NCI-H526 (cell line): ENCODE measurements at regions not wholly inside any gene's neighbourhood (a gene's known extent, or its start where the extent isn't known, plus 50 kb on each side); places are given as distances from the start of the nearest gene placed in this dataset.
A peak's percentile ranks its signal among the peaks of the same experiment; 100 is the strongest.

Experiments used
- DNase-seq, 2 experiments: peaks; one replicate each; lab custom pipeline; 2025; lab: John Stamatoyannopoulos, UW

DNA sequence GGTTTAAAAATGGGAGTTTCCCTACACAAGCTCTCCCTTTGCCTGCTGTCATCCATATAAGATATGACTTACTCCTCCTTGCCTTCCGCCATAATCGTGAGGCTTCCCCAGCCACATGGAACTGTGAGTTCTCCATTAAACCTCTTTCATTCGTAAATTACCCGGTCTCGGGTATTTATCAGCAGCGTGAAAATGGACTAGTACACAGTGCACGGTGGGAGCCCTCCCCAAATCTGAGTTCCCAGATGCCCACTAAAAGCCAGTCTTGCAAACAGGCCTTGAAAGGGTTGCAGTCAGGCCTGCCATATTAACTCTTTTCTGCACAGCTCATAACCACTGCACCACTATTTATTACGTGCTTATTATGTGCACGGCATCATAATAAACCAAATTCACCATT lies 400.9 kb downstream of the PRDM2 start:
- DNase-seq, result no peak

DNA sequence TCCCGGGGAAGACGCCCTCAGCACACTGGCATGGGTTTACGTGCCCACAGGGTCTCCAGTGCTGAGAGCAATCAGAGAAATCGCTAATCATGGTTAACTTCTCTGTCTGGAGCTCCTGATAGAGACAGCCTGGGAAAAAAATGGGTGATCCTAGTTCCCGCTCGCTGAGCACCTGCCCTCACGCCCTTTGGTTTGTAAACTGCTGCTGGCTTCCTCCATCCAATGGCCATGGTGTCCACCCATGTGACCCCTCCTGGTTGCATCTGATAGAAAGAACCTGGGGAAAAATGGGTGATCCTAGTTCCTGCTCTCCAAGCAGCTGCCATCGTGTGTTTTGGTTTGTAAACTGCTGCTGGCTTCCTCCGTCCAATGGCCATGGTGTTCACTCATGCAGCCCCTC lies 402.2 kb downstream of the PRDM2 start:
- no peak for DNase-seq

DNA sequence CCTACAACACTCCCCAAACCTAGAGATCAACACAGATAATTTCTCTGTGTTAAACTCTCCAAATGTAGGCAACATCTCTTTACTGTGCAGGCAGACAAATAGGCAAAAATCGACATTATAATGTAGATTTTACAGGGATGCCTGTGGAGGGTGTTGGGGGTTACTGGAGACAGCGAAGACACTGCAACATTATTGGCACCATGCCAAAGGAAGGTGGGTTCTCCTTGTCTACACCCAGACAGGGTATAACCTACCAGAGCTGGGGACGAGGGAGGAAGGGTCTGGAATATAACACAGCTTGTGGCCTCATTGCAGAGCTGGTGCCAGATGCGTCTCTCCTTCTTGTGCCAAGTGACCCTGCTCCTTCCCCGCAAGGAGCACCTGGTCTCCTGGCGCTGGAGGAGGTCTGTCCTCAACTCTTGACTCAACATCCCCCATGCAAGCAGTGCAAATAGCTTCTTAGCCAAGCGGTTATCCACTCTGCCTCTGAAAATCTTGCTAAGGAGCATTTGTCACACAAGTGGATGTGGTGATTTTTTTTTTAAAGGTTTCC lies 404.0 kb downstream of the PRDM2 start:
- DNase-seq, result no peak

DNA sequence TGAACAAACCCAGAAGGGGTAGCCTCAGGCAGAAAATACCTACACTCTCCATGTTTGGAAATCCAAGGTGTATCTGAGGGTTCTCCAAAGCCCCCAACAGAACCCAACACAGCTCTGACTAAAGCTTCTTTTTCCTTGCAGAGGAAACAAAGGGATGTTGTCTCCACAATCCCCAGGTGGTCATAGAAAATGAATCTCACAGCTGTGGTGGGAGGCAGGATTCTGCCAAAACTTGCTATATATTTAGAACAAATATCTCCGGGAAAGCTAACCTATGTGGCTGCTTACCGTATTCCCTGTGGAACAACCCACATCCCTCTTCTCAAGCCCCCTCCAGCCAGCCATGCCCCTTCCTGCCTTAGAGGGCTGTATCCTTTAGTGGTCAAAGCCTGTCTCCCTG lies 406.1 kb downstream of the PRDM2 start:
- no peak for DNase-seq

DNA sequence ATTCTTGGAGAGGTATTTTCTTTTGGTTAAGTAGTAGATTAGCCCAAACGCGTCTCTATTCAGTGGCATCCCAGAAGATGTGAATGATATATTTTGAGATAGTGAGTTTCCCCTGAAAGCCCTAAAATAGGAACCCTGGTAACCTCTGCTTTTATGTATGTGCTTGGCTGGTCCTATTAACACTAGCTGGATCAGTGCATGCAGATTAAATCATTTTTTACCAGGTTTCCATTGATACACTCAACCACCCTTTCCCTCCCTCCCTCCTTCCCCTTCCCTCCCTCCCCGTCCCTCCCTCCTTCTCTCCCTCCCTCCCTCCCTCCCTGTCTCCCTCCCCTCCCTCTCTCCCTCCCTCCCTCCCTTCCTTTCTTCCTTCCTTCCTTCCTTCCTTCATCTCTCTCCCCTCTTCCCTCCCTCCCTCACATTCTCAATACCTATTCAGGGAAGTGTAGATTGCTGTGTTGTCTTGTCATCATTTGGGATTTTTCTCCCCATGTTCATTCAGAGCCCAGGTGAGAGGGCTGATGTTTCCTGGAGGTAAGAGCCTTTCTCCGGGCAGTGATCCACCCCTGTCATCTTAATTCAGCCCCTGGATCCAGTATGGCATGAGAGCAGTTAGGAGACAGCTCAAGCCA lies 406.8 kb downstream of the PRDM2 start:
- no peak for DNase-seq

DNA sequence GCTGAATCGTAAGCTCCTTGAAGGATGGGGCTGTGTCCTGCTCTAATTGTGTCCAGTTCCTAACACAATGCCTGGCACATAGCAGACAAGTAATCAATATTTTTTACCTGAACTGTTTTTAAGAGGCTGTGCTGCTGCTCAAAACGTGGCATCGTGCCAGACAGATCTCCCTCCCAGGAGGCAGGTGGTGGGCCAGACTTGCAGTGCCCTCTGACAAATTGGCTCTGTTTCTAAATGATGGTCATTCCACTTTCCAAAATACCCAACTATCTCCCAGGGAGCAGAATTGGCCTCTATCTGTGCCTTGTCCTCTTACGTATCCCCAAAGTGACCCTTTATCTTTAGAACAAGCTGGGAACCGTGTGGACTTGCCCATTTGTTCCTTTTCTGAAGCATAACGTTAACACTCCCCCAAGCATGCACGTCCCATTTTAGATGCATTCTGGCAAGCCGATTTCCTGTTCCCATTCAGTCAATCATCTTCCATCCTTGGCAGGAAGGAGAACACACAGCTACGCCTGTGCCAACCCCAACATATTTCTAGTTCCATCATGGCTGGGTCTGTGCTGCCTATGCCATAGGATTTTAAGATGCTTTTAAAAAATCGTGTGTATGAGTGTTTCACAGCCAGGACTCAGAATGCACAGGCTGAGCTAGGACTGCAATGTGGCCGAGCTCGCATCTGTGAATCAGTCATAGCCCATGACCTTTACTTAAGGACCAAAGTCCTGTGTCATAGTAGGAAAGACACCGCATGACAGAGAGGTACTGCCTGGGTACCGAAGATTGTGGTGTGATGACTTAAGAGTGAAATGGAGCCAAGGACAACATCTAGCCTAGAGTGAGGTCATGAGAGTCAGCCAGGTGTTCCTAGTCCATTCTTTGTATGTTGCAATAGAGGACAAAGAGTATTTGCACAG lies 408.6 kb downstream of the PRDM2 start:
- no peak for DNase-seq

DNA sequence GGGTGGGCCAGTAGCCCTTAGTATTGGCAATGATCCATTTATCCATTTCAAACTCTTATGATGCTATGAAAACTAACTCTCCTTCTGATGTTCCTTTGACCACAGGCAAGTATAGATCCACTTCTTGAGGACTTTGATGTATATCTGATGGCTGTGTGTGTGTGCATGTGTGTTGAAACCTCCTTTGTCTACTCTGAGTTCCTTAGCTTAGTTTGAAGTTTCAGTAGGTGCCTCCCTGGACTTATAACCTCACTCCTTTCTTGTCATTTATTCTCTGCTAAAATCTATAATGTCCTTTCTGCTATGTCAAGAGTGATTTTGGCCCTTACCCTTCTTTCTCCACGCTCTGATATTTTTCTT lies 409.3 kb downstream of the PRDM2 start:
- DNase-seq, result no peak

DNA sequence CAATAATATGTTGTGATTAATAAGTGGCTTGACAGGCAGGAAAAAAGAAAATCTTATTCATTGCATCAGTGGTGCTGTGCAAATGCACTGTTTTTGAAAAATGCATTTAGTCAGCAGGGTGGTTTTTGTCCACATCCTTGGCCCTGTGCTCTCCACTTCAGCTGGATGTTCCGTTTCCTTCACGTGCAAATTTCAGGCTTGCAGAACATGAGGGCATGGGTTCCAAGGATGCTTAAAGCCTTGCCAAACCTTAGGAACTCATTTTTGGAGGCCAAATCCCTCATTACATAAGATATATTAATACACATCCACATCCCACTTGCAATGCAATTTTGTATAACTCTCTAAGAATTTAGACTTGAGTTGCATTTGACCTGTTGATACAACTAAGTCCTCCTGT lies 410.1 kb downstream of the PRDM2 start:
- no peak for DNase-seq

DNA sequence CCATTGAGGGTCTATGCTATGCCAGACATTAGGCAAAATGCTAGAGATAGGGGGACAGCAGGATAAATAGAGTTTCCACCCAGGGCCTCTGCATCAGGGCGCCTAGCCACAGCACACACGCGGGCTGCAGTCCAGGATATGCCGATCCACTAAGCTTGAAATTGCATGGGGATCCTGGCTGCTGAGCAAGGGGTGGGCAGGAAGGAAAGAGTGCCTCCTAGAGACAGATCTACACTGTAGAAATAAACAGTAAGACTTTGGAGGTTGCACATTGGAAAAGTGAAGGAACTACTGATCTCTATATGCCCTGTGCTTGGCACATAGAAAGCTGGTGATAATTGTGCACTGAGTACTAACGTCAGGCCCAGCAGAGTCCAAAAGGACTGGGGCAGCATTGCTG lies 411.1 kb downstream of the PRDM2 start:
- peak in 1 of 2 experiments; percentile 4 for DNase-seq

DNA sequence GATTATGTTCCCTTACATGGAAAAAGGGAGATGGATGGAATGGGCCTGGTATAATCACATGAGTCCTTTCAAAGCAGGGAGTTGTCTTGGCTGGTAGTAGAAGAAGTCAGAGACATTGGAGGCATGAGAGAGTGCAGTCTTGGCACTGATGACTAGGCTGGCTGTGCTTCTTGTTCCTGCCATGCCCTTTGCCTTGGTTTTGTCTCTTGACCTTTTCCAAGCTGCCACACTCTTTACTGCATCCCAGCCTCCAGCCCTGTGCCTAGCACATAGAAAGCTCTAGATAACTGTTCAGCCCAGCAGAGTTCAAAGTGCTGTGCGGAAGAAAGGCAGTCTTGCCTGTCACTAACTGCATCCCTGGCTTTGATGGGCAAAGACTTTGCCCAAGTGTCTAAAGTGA lies 412.6 kb downstream of the PRDM2 start:
- no peak for DNase-seq

DNA sequence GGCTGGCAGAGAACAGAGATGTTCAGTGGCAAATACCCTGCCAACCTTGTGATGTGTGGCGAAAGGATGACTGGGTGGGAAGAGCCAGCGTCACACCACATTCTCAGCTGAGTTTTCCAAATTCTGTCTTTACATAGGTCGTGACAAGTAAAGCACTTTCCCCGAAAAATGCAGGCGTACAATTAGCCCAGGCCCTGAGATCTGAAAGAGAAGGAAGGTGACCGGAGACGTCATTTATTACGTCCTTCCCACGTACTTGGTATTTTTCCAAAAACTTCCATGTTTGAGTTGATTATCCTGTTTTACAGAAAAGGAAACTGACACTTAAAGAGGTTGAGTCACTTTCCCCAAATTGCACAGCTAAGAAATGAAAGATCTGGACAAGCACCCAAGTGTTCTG lies 413.3 kb downstream of the PRDM2 start:
- no peak for DNase-seq

DNA sequence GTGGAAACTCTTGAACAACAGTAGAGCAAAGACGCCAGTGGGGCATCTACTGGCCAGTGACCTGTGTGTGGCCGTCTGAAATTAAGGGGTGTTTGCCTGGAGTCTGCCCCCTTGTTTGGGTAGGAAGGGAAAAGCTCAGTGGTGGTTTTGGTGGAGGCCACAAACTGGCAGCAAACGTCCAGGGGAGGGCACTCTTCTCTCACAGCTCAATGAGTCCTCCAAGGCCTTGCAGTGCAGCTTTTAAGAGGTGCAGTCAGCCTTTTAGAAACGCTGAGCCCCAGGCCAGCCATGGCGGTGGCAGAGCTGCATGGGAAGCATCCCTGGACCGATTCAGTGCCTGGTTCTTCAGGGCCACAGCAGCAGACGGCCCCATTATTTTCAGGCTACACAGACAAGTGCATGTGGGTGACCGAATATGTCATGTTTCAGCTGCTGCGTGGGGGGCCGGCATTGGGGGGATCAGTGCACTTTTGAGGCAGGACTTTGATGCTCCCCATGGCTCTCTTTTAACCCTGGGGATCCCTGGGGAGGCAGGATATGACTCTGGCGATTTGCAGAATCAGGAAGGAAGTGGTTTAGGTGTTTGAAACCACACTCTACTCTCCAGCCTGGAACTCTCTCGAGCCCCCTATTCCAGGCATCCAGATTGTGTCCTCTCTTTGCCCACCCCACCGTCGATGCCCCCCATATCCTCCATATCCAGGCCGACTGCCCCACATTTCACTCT lies 414.0 kb downstream of the PRDM2 start:
- peak; percentile 55 to 90 for DNase-seq

DNA sequence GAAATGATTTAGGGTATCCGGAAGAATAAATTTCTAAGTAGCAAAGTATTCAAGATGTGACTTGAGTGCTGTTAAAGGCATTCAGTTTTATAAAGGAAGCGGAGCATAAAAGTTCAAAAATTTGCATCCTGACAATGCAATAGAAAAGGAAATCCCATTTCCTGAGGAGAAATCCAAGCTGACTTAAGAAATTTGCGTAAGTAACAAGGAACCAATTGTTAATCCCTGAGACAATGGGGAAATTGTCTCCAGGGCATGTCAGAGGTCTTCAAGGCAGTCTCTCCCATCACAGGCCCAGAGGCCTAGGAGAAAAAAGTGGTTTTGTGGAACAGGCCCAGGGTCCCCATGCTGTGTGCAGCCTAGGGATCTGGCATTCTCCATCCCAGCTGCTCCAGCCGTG lies 416.0 kb downstream of the PRDM2 start:
- no peak for DNase-seq

DNA sequence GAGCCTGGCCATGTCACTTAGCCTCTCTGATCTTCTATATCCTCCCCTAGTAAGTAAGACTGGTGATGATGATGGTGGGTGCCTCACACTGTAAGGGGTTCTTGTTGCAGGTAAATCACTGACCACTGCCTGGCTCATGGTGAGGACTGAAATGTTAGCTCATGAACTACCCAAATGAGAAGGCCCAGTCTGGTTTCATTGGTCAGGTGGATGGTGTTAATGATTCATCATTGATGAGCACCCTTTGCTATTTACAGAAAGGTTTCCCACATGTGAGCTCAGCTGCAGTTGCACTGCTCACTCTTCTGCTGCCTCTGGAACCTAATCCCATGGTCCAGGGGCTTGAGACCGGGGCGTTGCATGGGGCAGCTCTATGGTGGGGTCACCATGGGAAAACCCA lies 417.7 kb downstream of the PRDM2 start:
- DNase-seq, result no peak

DNA sequence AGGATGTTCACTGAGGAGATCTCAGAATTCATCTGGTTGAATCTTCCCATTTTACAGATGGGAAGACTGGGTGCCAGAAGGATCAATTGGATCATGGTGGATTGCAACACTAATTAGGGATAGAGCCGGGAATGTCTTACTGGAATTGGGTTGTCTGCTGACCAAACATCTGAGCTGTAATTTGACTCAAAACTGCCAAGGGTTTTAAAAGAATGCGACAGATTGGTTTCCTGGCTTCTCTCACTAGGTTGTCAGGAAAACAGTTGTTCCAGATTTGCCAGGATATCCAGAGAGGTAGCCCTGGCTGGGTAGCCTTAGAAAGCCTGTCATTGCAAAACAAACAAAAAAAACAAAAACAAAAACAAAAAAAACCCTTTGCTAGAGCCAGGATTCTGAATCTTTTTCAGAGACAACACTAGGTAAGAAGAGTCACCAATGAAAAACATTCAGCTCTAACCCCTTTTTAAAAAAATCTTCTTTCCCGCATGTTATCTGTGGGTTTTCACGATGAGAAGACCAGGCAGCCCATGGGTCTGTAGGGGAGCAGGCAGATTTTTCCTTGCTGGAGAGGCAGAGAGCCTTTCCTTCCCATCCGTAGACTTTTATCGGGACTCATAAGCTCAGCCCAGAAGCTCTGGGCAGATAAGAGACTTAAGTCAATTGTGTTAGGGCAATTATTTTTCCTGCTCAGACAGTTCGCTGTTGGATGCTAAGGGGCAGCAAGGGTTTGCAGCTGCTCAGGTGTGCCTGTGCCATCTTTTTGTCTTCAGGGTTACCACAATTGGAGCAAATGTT lies 418.9 kb downstream of the PRDM2 start:
- no peak for DNase-seq

DNA sequence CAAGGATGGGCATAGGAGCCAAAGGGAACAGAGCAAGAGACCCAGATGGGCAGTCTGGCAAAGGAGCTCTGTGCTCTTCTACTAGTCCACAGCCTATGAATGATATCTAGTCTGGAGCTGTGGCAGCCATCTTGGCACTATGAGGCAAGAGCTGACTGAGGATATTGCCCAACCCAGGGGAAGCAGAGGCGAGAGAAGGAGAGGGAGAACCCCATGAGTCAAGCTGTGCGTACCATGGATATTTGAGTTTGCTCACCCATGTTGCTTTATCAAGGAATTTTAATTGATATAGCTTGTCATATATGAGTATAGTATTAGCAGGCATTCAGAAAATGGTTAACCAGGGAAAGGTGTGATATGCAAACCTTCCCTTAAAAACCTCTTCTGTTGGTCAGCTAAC lies 420.9 kb downstream of the PRDM2 start:
- no peak for DNase-seq

DNA sequence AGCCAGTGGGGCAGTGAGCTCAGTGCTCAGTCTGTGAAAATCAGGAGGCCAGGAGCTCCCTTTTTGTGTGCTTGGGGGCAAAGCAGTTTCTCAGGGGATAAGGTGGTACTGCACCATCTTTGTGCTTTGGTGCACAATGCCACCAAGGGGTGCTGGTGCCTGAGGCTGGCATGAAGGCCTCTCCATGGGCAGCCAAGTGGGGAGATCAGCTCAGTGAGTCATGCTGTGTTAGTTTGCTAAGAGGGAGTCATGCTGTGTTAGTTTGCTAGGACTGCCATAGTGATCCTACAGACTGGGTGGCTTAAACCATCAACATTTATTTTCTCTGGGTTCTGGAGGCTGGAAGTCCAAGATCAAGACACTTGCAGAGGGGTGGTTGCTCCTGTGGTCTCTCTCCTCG lies 428.1 kb downstream of the PRDM2 start:
- DNase-seq, result no peak

DNA sequence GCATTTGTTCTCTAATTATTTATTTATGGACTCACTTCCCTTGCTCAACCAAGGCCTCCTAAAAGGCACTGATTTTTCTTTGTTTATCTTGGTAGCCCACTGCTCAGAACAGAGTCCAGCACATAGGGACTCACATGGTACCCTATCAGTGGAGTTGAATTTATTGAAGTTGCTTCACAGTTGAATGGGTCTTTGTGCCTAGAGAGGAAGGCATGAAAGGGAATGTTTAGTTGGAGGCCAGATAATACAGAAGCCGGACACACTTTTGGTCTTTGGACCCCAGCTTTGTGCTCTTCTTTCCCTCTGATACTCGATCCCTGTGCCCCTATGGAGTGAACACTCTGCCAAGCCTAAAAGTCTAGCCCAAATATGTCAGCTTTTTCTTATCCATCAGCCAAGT lies 429.0 kb downstream of the PRDM2 start:
- DNase-seq, result no peak

DNA sequence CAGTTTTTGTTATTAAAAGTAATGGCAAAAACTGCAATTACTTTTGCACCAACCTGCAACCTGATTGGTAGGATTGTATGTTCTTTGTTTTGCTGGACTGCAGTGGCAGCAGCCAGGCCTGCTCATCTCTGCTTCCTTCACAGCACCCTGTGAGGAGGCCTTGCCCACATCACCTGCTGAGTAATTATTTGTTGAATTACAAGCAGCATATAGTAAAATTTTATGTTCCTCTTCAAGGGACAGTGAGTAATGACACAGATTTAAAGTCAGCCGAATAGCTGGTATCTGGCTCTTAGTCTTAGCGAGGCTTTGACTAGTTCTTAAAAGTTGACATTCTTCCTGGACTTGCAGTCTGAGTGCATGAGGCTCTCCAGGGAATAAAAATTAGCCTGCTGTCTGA lies 435.1 kb downstream of the PRDM2 start:
- DNase-seq, result no peak

DNA sequence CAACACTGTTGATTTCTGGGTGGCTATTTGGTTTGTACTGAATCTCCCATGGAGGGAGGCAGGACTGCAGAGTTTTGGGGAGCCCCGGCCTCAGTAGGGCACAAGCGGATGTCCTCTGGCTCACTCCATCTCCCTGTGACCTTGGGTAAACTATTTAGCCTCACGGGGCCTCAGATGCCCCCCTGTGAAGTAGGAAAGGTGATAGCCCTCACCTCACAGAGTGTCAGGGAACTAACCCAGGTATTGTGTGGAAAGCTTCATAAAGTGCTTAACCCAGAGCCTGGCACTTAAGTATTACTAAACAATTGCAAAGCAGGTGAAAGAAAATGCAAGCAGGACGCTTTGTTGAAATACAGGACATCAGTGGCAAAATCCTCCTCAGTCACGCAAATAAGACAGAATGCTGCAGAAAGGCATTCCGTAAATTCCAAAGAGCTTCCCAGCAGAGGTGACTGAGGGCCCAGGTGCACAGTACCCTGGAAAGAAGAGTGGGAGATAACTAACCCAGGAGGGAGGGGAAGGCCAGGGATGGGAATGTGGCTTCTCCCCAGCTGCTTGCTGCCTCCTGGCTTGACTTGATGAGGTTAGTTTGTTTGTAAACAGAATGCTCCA lies 436.3 kb downstream of the PRDM2 start:
- DNase-seq, result no peak

DNA sequence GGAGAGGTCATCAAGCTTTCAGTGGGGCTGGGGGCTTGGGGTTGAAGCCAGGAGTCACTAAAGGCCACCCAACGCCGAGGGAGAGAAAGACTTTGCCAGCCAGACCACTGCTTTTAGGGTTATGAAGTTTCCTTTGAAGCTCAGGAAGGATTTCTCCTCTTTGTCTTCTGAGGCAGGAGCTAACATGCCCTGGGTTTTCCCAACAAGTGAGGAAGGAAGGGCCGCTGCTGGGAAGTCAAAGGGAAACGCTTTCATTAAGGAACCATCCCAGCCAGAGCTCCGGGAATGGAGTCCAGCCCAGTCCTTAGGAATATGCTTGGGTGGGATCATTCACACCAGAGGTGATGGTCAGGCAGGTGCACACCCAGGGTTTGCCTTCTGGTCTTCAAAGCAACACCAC lies 436.9 kb downstream of the PRDM2 start:
- no peak for DNase-seq
